ENCODE measurements at regions not wholly inside any gene's neighbourhood (a gene's known extent, or its start where the extent isn't known, plus 50 kb on each side); places are given as distances from the start of the nearest gene placed in this dataset.

DNA sequence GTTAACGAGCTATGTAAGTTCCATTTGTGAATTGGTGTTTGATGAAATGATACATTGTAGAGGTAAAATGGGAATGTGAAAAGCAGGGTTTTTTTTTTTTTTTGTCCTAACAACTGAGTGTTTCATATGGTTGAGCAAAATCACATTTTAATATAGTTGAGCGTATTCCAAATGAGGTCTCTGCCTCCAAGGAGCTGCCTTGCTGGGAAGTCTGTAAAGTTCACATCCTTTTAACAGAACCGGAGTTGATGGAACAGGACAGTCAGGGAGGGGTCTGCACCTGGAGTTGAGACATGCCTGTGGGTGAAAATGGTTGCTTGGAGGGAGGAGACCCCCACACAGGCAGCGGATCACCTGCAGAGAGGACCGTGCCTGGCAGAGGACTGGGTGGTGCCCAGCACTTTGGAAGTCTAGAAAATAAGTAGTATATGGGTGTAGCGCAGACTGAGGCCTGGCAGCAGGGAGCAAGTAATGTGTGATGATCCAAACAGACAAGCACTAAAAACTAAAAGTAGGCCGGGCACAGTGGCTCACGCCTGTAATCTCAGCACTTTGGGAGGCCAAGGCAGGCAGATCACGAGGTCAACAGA, 75.2 kb upstream of the UBAC2 start:
- Mint-ChIP-seq H3K27ac (ENCODE audit: low read depth, unreplicated experiment) (peak overlapping the region; percentile 44), H3K4me1 (ENCODE audit: insufficient read depth, unreplicated experiment) (peaks cover 34% of the 10 kb centered on the region), H3K36me3 (ENCODE audit: insufficient read depth, unreplicated experiment) (peaks cover 5% of the 10 kb centered on the region), H3K27me3 (ENCODE audit: insufficient read depth, unreplicated experiment) (no peaks in the 10 kb centered on the region), H3K9me3 (ENCODE audit: unreplicated experiment) (no peaks in the 10 kb centered on the region), H3K4me3 (ENCODE audit: unreplicated experiment) (peak overlapping the region; percentile 67)
- ChIA-PET POLR2A (interaction anchor here (0.5 to 2.6 kb wide), 8 partner anchors 8 to 75 kb away, joined by 3 to 21 read pairs (median 5); partner anchors contain the start of gene UBAC2), CTCF (interaction anchor here (0.6 to 2.8 kb wide), 3 partner anchors 25 to 505 kb away, joined by 3 to 11 read pairs (median 6); no protein-coding TSS in a partner anchor)
- BruUV-seq (replicated peaks) = no TSS peak
- no peak for DNase-seq (ENCODE audit: unreplicated experiment)
- intact Hi-C loops (cut with micrococcal nuclease) = loop anchor here (2.0 kb wide), 2 partner anchors 25 to 75 kb away; partner anchors contain the start of gene UBAC2
- TF ChIP-seq, protein P1, sequence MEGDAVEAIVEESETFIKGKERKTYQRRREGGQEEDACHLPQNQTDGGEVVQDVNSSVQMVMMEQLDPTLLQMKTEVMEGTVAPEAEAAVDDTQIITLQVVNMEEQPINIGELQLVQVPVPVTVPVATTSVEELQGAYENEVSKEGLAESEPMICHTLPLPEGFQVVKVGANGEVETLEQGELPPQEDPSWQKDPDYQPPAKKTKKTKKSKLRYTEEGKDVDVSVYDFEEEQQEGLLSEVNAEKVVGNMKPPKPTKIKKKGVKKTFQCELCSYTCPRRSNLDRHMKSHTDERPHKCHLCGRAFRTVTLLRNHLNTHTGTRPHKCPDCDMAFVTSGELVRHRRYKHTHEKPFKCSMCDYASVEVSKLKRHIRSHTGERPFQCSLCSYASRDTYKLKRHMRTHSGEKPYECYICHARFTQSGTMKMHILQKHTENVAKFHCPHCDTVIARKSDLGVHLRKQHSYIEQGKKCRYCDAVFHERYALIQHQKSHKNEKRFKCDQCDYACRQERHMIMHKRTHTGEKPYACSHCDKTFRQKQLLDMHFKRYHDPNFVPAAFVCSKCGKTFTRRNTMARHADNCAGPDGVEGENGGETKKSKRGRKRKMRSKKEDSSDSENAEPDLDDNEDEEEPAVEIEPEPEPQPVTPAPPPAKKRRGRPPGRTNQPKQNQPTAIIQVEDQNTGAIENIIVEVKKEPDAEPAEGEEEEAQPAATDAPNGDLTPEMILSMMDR (IDR thresholded peaks at IDR 0.05; ENCODE audit: unreplicated experiment) = no peak

DNA sequence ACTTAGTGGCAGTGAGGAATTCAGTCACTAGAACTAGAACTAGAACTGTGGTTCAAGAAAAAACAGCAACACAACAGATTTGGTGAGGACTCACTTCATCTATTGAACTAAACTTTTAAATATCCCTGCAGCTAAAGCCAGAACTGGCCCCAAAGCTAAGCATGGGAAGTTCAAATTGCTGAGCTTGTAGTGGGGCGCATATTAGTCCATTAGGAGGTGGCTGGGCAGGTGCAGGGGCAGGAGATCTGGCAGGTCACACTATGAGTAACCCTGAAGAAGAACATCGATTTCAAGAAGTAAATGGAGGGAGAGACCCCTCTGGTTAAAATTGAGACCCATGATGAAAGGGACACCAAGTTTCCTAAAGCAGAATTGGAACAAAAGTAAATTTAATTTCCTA, 73.8 kb upstream of the UBAC2 start:
- ChIA-PET POLR2A (no interaction called here), CTCF (no interaction called here)
- H3K4me1 Mint-ChIP-seq (ENCODE audit: insufficient read depth, unreplicated experiment) = peaks cover 33% of the 10 kb centered on the region
- no peak for DNase-seq (ENCODE audit: unreplicated experiment)
- intact Hi-C loops (cut with micrococcal nuclease) = no loop called here
- no peak overlapping the region for H3K4me3 Mint-ChIP-seq (ENCODE audit: unreplicated experiment)
- H3K27me3 Mint-ChIP-seq (ENCODE audit: insufficient read depth, unreplicated experiment) = no peaks in the 10 kb centered on the region
- peaks cover 5% of the 10 kb centered on the region for H3K36me3 Mint-ChIP-seq (ENCODE audit: insufficient read depth, unreplicated experiment)
- TF ChIP-seq, protein P1 (IDR thresholded peaks at IDR 0.05; ENCODE audit: unreplicated experiment) = no peak
- no TSS peak for BruUV-seq (replicated peaks)
- H3K27ac Mint-ChIP-seq (ENCODE audit: low read depth, unreplicated experiment) = no peak overlapping the region
- no peaks in the 10 kb centered on the region for H3K9me3 Mint-ChIP-seq (ENCODE audit: unreplicated experiment)

DNA sequence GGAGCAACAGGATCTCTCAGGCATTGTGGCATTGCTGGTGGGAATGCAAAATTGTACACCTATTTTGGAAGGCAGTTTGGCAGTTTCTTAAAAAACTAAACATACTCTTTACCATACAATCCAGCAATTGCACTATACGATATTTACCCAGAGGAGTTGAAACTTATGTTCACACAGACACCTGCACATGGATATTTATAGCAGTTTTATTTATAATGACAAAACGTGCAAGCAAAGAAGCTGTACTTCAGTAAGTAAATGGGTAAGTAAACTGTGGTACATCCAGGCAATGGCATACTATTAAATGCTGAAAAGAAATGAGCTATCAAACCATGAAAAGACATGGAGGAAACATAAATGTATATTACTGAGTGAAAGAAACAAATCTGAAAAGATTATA, 71.6 kb upstream of the UBAC2 start:
- no peaks in the 10 kb centered on the region for H3K9me3 Mint-ChIP-seq (ENCODE audit: unreplicated experiment)
- no peak for DNase-seq (ENCODE audit: unreplicated experiment)
- no peak overlapping the region for H3K4me3 Mint-ChIP-seq (ENCODE audit: unreplicated experiment)
- peaks cover 22% of the 10 kb centered on the region for H3K4me1 Mint-ChIP-seq (ENCODE audit: insufficient read depth, unreplicated experiment)
- no peak overlapping the region for H3K27ac Mint-ChIP-seq (ENCODE audit: low read depth, unreplicated experiment)
- no peaks in the 10 kb centered on the region for H3K27me3 Mint-ChIP-seq (ENCODE audit: insufficient read depth, unreplicated experiment)
- intact Hi-C loops (cut with micrococcal nuclease) = no loop called here
- TF ChIP-seq, protein P1 (IDR thresholded peaks at IDR 0.05; ENCODE audit: unreplicated experiment) = no peak
- no peaks in the 10 kb centered on the region for H3K36me3 Mint-ChIP-seq (ENCODE audit: insufficient read depth, unreplicated experiment)
- BruUV-seq (replicated peaks) = no TSS peak
- ChIA-PET CTCF (interaction anchor here (0.6 kb wide), 1 partner anchor 79 kb away, joined by 3 read pairs; no protein-coding TSS in a partner anchor), POLR2A (no interaction called here)

DNA sequence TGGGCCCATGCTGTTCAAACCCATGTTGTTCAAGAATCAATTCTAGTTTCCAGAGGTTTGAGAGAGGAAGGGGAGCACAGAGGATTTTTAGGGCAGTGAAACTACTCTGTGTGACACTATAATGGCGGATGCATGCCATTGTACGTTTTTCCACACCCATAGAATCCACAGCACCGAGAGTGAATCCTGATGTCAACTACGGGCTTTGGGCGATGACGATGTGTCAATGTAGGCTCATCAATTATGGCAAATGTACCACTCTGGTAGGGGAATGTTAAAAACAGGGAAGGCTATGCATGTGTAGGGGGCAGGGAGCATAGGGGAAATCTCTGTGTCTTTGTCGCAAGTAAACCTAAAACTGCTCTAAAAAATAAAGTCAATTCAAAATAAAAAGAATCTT, 70.7 kb upstream of the UBAC2 start:
- ChIA-PET POLR2A (no interaction called here), CTCF (no interaction called here)
- intact Hi-C loops (cut with micrococcal nuclease) = no loop called here
- no peak overlapping the region for H3K4me3 Mint-ChIP-seq (ENCODE audit: unreplicated experiment)
- DNase-seq (ENCODE audit: unreplicated experiment) = no peak
- no peaks in the 10 kb centered on the region for H3K9me3 Mint-ChIP-seq (ENCODE audit: unreplicated experiment)
- no peak overlapping the region for H3K27ac Mint-ChIP-seq (ENCODE audit: low read depth, unreplicated experiment)
- peaks cover 13% of the 10 kb centered on the region for H3K4me1 Mint-ChIP-seq (ENCODE audit: insufficient read depth, unreplicated experiment)
- no TSS peak for BruUV-seq (replicated peaks)
- TF ChIP-seq, protein P1 (IDR thresholded peaks at IDR 0.05; ENCODE audit: unreplicated experiment) = no peak
- H3K36me3 Mint-ChIP-seq (ENCODE audit: insufficient read depth, unreplicated experiment) = no peaks in the 10 kb centered on the region
- H3K27me3 Mint-ChIP-seq (ENCODE audit: insufficient read depth, unreplicated experiment) = no peaks in the 10 kb centered on the region

Data from MCF 10A (cell line).